Psoas muscle (tissue), 7 donors: ENCODE measurements at regions not wholly inside any gene's neighbourhood (a gene's known extent, or its start where the extent isn't known, plus 50 kb on each side); places are given as distances from the start of the nearest gene placed in this dataset.

Experiments used
- ATAC-seq, 4 donors: fragments of 200-7000 bp; cut with Tn5 transposase; one replicate each; pipeline ENCODE4 v1.9.1; 2020; ENCODE audit warnings: moderate library complexity in 3 of 4, mild to moderate bottlenecking in 2 of 4
- DNase-seq, 2 donors: peaks; one replicate each; pipeline ENCODE4 v3.0.0-alpha.2; 2020
- H3K27ac ChIP-seq: fragments of 200-600 bp; one replicate; pipeline ENCODE4 v1.8.0; 2022
- H3K27me3 ChIP-seq, 3 donors: fragments of 200-600 bp in 1 of 3; one replicate each; pipeline versions ENCODE4 v1.6.1 to v1.8.0; 2013 to 2022; ENCODE audit warnings: low read length in 2 of 3, mild to moderate bottlenecking in 2 of 3, moderate library complexity in 1 of 3; ENCODE audit not compliant: insufficient read depth in 3 of 3
- H3K36me3 ChIP-seq, 2 donors: fragments of 200-600 bp in 1 of 2; one replicate each; pipeline versions ENCODE4 v1.6.1 to v1.8.0; 2013 to 2022; ENCODE audit warnings: low read depth in 1 of 2, mild to moderate bottlenecking in 1 of 2, moderate library complexity in 1 of 2; ENCODE audit not compliant: insufficient read depth in 1 of 2
- H3K4me1 ChIP-seq: fragments of 200-600 bp; one replicate; pipeline ENCODE4 v1.8.0; 2022
- H3K4me3 ChIP-seq: fragments of 200-600 bp; one replicate; pipeline ENCODE4 v1.8.0; 2022; ENCODE audit warnings: mild to moderate bottlenecking
- H3K9me3 ChIP-seq: fragments of 200-600 bp; one replicate; pipeline ENCODE4 v1.8.0; 2022
- CTCF ChIP-seq: fragments of 200-600 bp; IDR thresholded peaks from one replicate; pipeline ENCODE4 v1.8.0; 2022; ENCODE audit warnings: antibody characterized with exemption
- WGBS, 3 donors: extraction: QIAGEN DNeasy Blood & Tissue Kit; methylation state at CpG; one replicate each; pipeline versions ENCODE4 v1.1.6 to v1.1.7; 2013; 5-methylcytosine and 5-hydroxymethylcytosine counted together
- intact Hi-C, 2 donors: fragments of 100-400 bp; cut with DNase I; formaldehyde crosslinking; loops; one replicate each; pipeline versions ENCODE4 v1.11.0 to v1.14.2; 2022
- donor health status: healthy with polysubstance abuse.
- donor health status: DM: no; HTN: no; CAD: no; lungs with moderate emphysema.
- donor health status: Bipolar disorder and iron deficiency.
- donor health status: healthy.
- donor health status: DM: yes; HTN: yes; CAD: no.
- donor health status: DM: no; HTN: no; CAD: no.
- donor health status: DM: yes; HTN: yes; CAD: no.

GRCh38 chr1:83627045-83627444, 371.9 kb downstream of the TTLL7 start:
- no peak for TF ChIP-seq CTCF
- Histone ChIP-seq H3K27ac (no peak overlapping the region), H3K4me1 (no peaks in the 10 kb centered on the region), H3K36me3 (no peaks in the 10 kb centered on the region), H3K27me3 (no peaks in the 10 kb centered on the region), H3K4me3 (no peak overlapping the region), H3K9me3 (no peaks in the 10 kb centered on the region)
- 24 to 40% (median 27%) methylated on average over 1 of the region's 1 CpG for WGBS, 3 donors
- intact Hi-C loops, result no loop called here
- ATAC-seq, result no peak
- no peak for DNase-seq

DNA sequence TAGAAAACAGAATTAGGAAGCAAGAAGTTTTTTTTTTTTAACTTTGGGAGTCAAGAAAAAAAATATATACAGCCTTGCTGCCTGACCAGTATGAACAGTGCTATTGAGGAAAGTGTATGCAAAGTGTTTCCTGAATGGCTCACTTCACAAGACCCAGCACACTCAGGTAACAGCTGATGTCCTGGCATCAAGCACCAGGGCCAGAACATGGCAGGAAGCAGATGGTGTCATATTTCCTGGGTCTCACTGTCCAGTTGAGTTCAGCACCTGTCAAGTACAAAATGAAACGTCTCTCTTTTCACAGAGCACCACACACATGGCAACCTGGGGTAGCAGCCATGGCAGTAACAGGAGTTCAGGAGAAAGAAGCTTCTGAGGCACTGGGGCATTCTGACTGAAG, 372.3 kb downstream of the TTLL7 start:
- intact Hi-C loops, result no loop called here
- Histone ChIP-seq H3K4me1 (no peaks in the 10 kb centered on the region), H3K27ac (no peak overlapping the region), H3K4me3 (no peak overlapping the region), H3K9me3 (no peaks in the 10 kb centered on the region), H3K27me3 (no peaks in the 10 kb centered on the region), H3K36me3 (no peaks in the 10 kb centered on the region)
- TF ChIP-seq CTCF, result no peak
- WGBS, 3 donors, result 6 to 11% (median 7%) methylated on average over 1 of the region's 1 CpG
- DNase-seq, result no peak
- peak in 2 of 4 donors; percentile 21 to 61 for ATAC-seq

- ATAC-seq (no peak), DNase-seq (no peak)
- Histone ChIP-seq H3K27me3 (no peaks in the 10 kb centered on the region), H3K4me1 (no peaks in the 10 kb centered on the region), H3K27ac (no peak overlapping the region), H3K36me3 (no peaks in the 10 kb centered on the region), H3K4me3 (no peak overlapping the region), H3K9me3 (no peaks in the 10 kb centered on the region)
- 95 to 99% (median 97%) methylated on average over 3 of the region's 3 CpGs for WGBS, 3 donors
- intact Hi-C loops, result no loop called here
- no peak for TF ChIP-seq CTCF
Observed at GRCh38 chr1:83625646-83626045, 373.3 kb downstream of the TTLL7 start.

GRCh38 chr1:83620016-83620415, 378.9 kb downstream of the TTLL7 start:
- DNase-seq (no peak), ATAC-seq (no peak)
- Histone ChIP-seq H3K27ac (no peak overlapping the region), H3K4me3 (no peak overlapping the region), H3K36me3 (no peaks in the 10 kb centered on the region), H3K27me3 (no peaks in the 10 kb centered on the region), H3K4me1 (no peaks in the 10 kb centered on the region), H3K9me3 (no peaks in the 10 kb centered on the region)
- TF ChIP-seq CTCF, result no peak
- intact Hi-C loops, result no loop called here
- WGBS, 3 donors, result 67 to 71% (median 67%) methylated on average over 4 of the region's 4 CpGs

GRCh38 chr1:83619170-83619896, 379.6 kb downstream of the TTLL7 start:
- no peaks in the 10 kb centered on the region for H3K36me3 ChIP-seq
- DNase-seq (no peak), ATAC-seq (no peak)
- no peaks in the 10 kb centered on the region for H3K27me3 ChIP-seq
- H3K9me3 ChIP-seq, result no peaks in the 10 kb centered on the region
- intact Hi-C loops, result no loop called here
- H3K4me1 ChIP-seq, result no peaks in the 10 kb centered on the region
- no peak overlapping the region for H3K4me3 ChIP-seq
- WGBS, 3 donors, result 26 to 35% (median 28%) methylated on average over 2 of the region's 2 CpGs
- no peak for TF ChIP-seq CTCF
- H3K27ac ChIP-seq, result no peak overlapping the region
